PC-3 (cell line): ENCODE measurements at regions not wholly inside any gene's neighbourhood (a gene's known extent, or its start where the extent isn't known, plus 50 kb on each side); places are given as distances from the start of the nearest gene placed in this dataset.
A peak's percentile ranks its signal among the peaks of the same experiment; 100 is the strongest.

Source experiments
- ATAC-seq: fragments of 200-7000 bp; cut with Tn5 transposase; 2 replicates; pipeline ENCODE4 v1.9.1; 2020; ENCODE audit warnings: mild to moderate bottlenecking, moderate library complexity
- BruUV-seq: library from RNA; stranded (reverse); fragments of 400-500 nt; replicated peaks from 2 replicates; lab custom pipeline; 2021; lab: Mats Ljungman, UMichigan
- CTCF ChIA-PET: fragments of 300-600 bp; sonication (Branson Sonifier 250); formaldehyde crosslinking; loops from one replicate; lab custom pipeline; 2022; ENCODE audit warnings: antibody characterized with exemption; lab: Charles Lee
- POLR2A ChIA-PET: fragments of 300-600 bp; sonication (Branson Sonifier 250); formaldehyde crosslinking; loops from one replicate; lab custom pipeline; 2022; ENCODE audit warnings: antibody characterized with exemption; ENCODE audit not compliant: unreplicated experiment; lab: Charles Lee
- DNase-seq: peaks from one replicate; pipeline ENCODE4 v3.0.0-alpha.2; 2015
- H2AFZ ChIP-seq: fragments of 300-600 bp; sonication (generic); 2 replicates; pipeline ENCODE4 v1.6.0; 2016; ENCODE audit warnings: antibody characterized with exemption, low read length
- H3F3A ChIP-seq: fragments of 300-600 bp; sonication (generic); one replicate; pipeline ENCODE4 v1.6.0; 2017; ENCODE audit warnings: antibody characterized with exemption, low read length, control low read depth, mild to moderate bottlenecking; ENCODE audit not compliant: unreplicated experiment
- H3K27ac ChIP-seq: fragments of 300-600 bp; sonication (generic); 2 replicates; pipeline ENCODE4 v1.5.1; 2016; ENCODE audit warnings: mild to moderate bottlenecking, low read length
- H3K27me3 ChIP-seq: fragments of 300-600 bp; sonication (generic); 2 replicates; pipeline ENCODE4 v1.6.1; 2016; ENCODE audit warnings: low read length, mixed read lengths
- H3K36me3 ChIP-seq: fragments of 300-600 bp; sonication (generic); 2 replicates; pipeline ENCODE4 v1.6.1; 2016; ENCODE audit warnings: low read depth, mixed run types, low read length, mixed read lengths
- H3K4me1 ChIP-seq: fragments of 300-600 bp; sonication (generic); 2 replicates; pipeline ENCODE4 v1.5.1; 2016; ENCODE audit warnings: low read length; ENCODE audit not compliant: insufficient read depth
- H3K4me2 ChIP-seq: fragments of 300-600 bp; sonication (generic); 2 replicates; pipeline ENCODE4 v1.6.0; 2016; ENCODE audit warnings: low read length
- H3K4me3 ChIP-seq: fragments of 300-600 bp; sonication (generic); 2 replicates; pipeline ENCODE4 v1.5.1; 2016; ENCODE audit warnings: mild to moderate bottlenecking, low read length, mixed read lengths
- H3K79me2 ChIP-seq: fragments of 300-600 bp; sonication (generic); 2 replicates; pipeline ENCODE4 v1.6.1; 2017; ENCODE audit warnings: low read length, mixed read lengths
- H3K9ac ChIP-seq: fragments of 300-600 bp; sonication (generic); 2 replicates; pipeline ENCODE4 v1.6.0; 2016; ENCODE audit warnings: mild to moderate bottlenecking, low read length
- H3K9me2 ChIP-seq: fragments of 300-600 bp; sonication (generic); replicated peaks from 2 replicates; pipeline ENCODE4 v1.6.1; 2016; ENCODE audit warnings: mixed run types, low read length, mixed read lengths
- H3K9me3 ChIP-seq: fragments of 300-600 bp; sonication (generic); 2 replicates; pipeline ENCODE4 v1.6.1; 2016; ENCODE audit warnings: low read length, mixed read lengths
- H4K20me1 ChIP-seq: fragments of 300-600 bp; sonication (generic); 2 replicates; pipeline ENCODE4 v1.6.1; 2016; ENCODE audit warnings: low read length, mixed read lengths
- CTCF ChIP-seq: fragments of 300-600 bp; sonication (generic); conservative IDR thresholded peaks from 2 replicates; pipeline ENCODE4 v1.5.1; 2017; ENCODE audit warnings: antibody characterized with exemption, low read depth, mild to moderate bottlenecking, low read length
- EZH2 ChIP-seq: fragments of 300-600 bp; sonication (generic); IDR thresholded peaks from one replicate; pipeline ENCODE4 v1.6.1; 2017; ENCODE audit warnings: antibody characterized with exemption, mild to moderate bottlenecking, low read length; ENCODE audit not compliant: unreplicated experiment
- EZH2phosphoT487 ChIP-seq: fragments of 300-600 bp; sonication (generic); IDR thresholded peaks from 2 replicates; pipeline ENCODE4 v1.6.1; 2018; ENCODE audit warnings: mild to moderate bottlenecking, antibody characterized with exemption, low read length, borderline replicate concordance
- intact Hi-C: fragments of 100-400 bp; cut with micrococcal nuclease; formaldehyde crosslinking; loops from 2 replicates; pipeline ENCODE4 v1.9.0; 2023

GRCh38 chr2:40737180-40737579 lies 285.3 kb upstream of the SLC8A1 start:
- no peaks in the 10 kb centered on the region for H3K9me3 ChIP-seq
- ATAC-seq, result peak; percentile 56
- peak overlapping the region; percentile 35 for H3K27ac ChIP-seq
- H3K4me2 ChIP-seq, result peak overlapping the region; percentile 69
- H3K4me3 ChIP-seq, result peak overlapping the region; percentile 32; the same call in 1 of the 2 replicates
- H2AFZ ChIP-seq, result peak overlapping the region; percentile 68
- no peaks in the 10 kb centered on the region for H4K20me1 ChIP-seq
- intact Hi-C loops, result loop anchor here (5.0 kb wide), 1 partner anchor 85 kb away; no protein-coding TSS in a partner anchor
- H3K9me2 ChIP-seq, result no peaks in the 10 kb centered on the region
- H3K79me2 ChIP-seq, result no peaks in the 10 kb centered on the region
- no peaks in the 10 kb centered on the region for H3F3A ChIP-seq
- ChIA-PET CTCF (interaction anchor here (0.5 kb wide), 1 partner anchor 249 kb away, joined by 4 read pairs; no protein-coding TSS in a partner anchor), POLR2A (no interaction called here)
- peak; percentile 40 for DNase-seq
- no TSS peak for BruUV-seq
- H3K9ac ChIP-seq, result no peak overlapping the region; the same call in 1 of the 2 replicates
- H3K27me3 ChIP-seq, result no peaks in the 10 kb centered on the region
- TF ChIP-seq EZH2 (no peak), EZH2phosphoT487 (no peak), CTCF (no peak)
- H3K4me1 ChIP-seq, result peaks cover 57% of the 10 kb centered on the region
- H3K36me3 ChIP-seq, result no peaks in the 10 kb centered on the region

GRCh38 chr2:40740419-40740818 lies 288.5 kb upstream of the SLC8A1 start:
- Histone ChIP-seq H3K27ac (no peak overlapping the region), H2AFZ (no peak overlapping the region), H3K9me3 (no peaks in the 10 kb centered on the region), H3K4me2 (no peak overlapping the region), H3K79me2 (no peaks in the 10 kb centered on the region), H3K36me3 (no peaks in the 10 kb centered on the region), H3K4me3 (no peak overlapping the region), H3F3A (no peaks in the 10 kb centered on the region), H3K9me2 (no peaks in the 10 kb centered on the region), H4K20me1 (no peaks in the 10 kb centered on the region), H3K9ac (no peak overlapping the region), H3K27me3 (no peaks in the 10 kb centered on the region), H3K4me1 (peaks cover 28% of the 10 kb centered on the region)
- CTCF ChIA-PET, result no interaction called here
- POLR2A ChIA-PET, result no interaction called here
- intact Hi-C loops, result loop anchor here (10.0 kb wide), 1 partner anchor 156 kb away; no protein-coding TSS in a partner anchor
- no TSS peak for BruUV-seq
- TF ChIP-seq CTCF (no peak), EZH2 (no peak), EZH2phosphoT487 (no peak)
- DNase-seq, result no peak
- no peak for ATAC-seq

- no peak overlapping the region for H2AFZ ChIP-seq
- no peak overlapping the region for H3K27ac ChIP-seq
- POLR2A ChIA-PET, result interaction anchor here (0.6 kb wide), 1 partner anchor 409 kb away, joined by 3 read pairs; no protein-coding TSS in a partner anchor
- CTCF ChIA-PET, result no interaction called here
- H3K4me2 ChIP-seq, result peak overlapping the region; percentile 17; the same call in 1 of the 2 replicates
- no peaks in the 10 kb centered on the region for H3K79me2 ChIP-seq
- peak; percentile 70 for DNase-seq
- no peaks in the 10 kb centered on the region for H3K36me3 ChIP-seq
- peak; percentile 67 for ATAC-seq
- intact Hi-C loops, result loop anchor here (10.0 kb wide), 1 partner anchor 157 kb away; no protein-coding TSS in a partner anchor
- no peak for TF ChIP-seq EZH2phosphoT487
- no peak for TF ChIP-seq CTCF
- no peak for TF ChIP-seq EZH2
- H3K9ac ChIP-seq, result no peak overlapping the region
- no peak overlapping the region for H3K4me3 ChIP-seq
- no peaks in the 10 kb centered on the region for H3K9me3 ChIP-seq
- H3F3A ChIP-seq, result no peaks in the 10 kb centered on the region
- H3K4me1 ChIP-seq, result peaks cover 24% of the 10 kb centered on the region
- no peaks in the 10 kb centered on the region for H3K9me2 ChIP-seq
- H3K27me3 ChIP-seq, result no peaks in the 10 kb centered on the region
- no peaks in the 10 kb centered on the region for H4K20me1 ChIP-seq
- no TSS peak for BruUV-seq
These were observed 289.6 kb upstream of the SLC8A1 start for GRCh38 chr2:40741532-40741931.
